T-helper 1 cell treated with Interleukin-12 subunit alpha and Interleukin-12 subunit beta and Interleukin-4 antibody, amounts not matched to agents 30 ng/mL and 1 ng/mL, for 36 hours (primary cell): ENCODE measurements at regions not wholly inside any gene's neighbourhood (a gene's known extent, or its start where the extent isn't known, plus 50 kb on each side); places are given as distances from the start of the nearest gene placed in this dataset.

ENCODE experiments used
- intact Hi-C: fragments of 100-400 bp; cut with micrococcal nuclease; formaldehyde crosslinking; loops from one replicate; pipeline ENCODE4 v1.15.1; 2024

GRCh38 chr9:129473523-129474244 lies 147.2 kb downstream of the C9orf50 start:
- intact Hi-C loops = no loop called here

GRCh38 chr9:129472651-129473102 lies 148.2 kb downstream of the C9orf50 start:
- intact Hi-C loops = no loop called here

- intact Hi-C loops = no loop called here
Measured at GRCh38 chr9:129471201-129472019, 149.5 kb downstream of the C9orf50 start.

GRCh38 chr9:129469988-129470316 lies 150.9 kb downstream of the C9orf50 start:
- intact Hi-C loops = no loop called here

GRCh38 chr9:129469188-129469987 lies 151.5 kb downstream of the C9orf50 start:
- intact Hi-C loops = no loop called here

- intact Hi-C loops = no loop called here
Measured at GRCh38 chr9:129467739-129468666, 152.9 kb downstream of the C9orf50 start.

GRCh38 chr9:129467004-129467588 lies 153.8 kb downstream of the C9orf50 start:
- intact Hi-C loops = no loop called here

- intact Hi-C loops = no loop called here
Measured at GRCh38 chr9:129465834-129466535, 154.9 kb downstream of the C9orf50 start.

- intact Hi-C loops = no loop called here
Measured at GRCh38 chr9:129464972-129465833, 155.7 kb downstream of the C9orf50 start.

GRCh38 chr9:129463994-129464393 lies 156.9 kb downstream of the C9orf50 start:
- intact Hi-C loops = no loop called here

- intact Hi-C loops = no loop called here
Measured at GRCh38 chr9:129463477-129463876, 157.4 kb downstream of the C9orf50 start.

- intact Hi-C loops = no loop called here
Measured at GRCh38 chr9:129462360-129462759, 158.5 kb downstream of the C9orf50 start.

GRCh38 chr9:129460323-129461261 lies 160.3 kb downstream of the C9orf50 start:
- intact Hi-C loops = loop anchor here (1.0 kb wide), 2 partner anchors 28 to 47 kb away; no protein-coding TSS in a partner anchor

GRCh38 chr9:129459547-129460322 lies 161.2 kb downstream of the C9orf50 start:
- intact Hi-C loops = loop anchor here (1.0 to 2.0 kb wide), 4 partner anchors 21 to 285 kb away; no protein-coding TSS in a partner anchor

GRCh38 chr9:129458663-129459546 lies 162.0 kb downstream of the C9orf50 start:
- intact Hi-C loops = loop anchor here (1.0 to 2.0 kb wide), 3 partner anchors 20 to 284 kb away; no protein-coding TSS in a partner anchor
